ENCODE measurements at regions not wholly inside any gene's neighbourhood (a gene's known extent, or its start where the extent isn't known, plus 50 kb on each side); places are given as distances from the start of the nearest gene placed in this dataset.

DNA sequence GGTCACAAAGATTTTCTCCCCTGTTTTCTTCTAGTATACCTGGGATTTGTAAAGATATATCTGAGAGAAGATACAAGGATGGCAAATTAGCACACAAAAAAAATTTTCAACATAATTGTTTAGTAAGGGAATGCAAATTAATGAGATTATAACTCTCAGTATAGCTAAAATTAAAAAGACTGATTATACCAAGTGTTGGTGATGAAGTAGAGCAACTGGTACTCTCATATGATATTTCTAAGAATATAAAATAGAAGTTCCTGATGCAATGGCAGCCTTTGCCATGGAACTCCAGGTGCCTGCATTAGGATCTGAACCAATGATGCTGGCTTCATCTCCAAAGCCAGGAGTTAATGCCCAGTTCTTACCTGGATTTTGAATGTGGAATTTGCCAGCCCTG lies 51.4 kb upstream of the KIAA1217 start:
- no peaks in the 10 kb centered on the region for H3K27me3 ChIP-seq (ENCODE audit: control insufficient read depth, insufficient read depth, low read length)
- H3K4me1 ChIP-seq (ENCODE audit: control insufficient read depth, extremely low read depth, insufficient read depth, low read length): no peaks in the 10 kb centered on the region
- no peak overlapping the region for H3K4me2 ChIP-seq (ENCODE audit: extremely low read depth, insufficient read depth, low read length)

More for the DNA sequence above, 51.4 kb upstream of the KIAA1217 start:
- Histone ChIP-seq H3K79me2 (ENCODE audit: control insufficient read depth, insufficient read depth, low read length) (no peaks in the 10 kb centered on the region), H2AFZ (ENCODE audit: low read length) (no peak overlapping the region), H3K36me3 (ENCODE audit: control insufficient read depth, insufficient read depth, low read length) (no peaks in the 10 kb centered on the region), H3K4me3 (replicated peaks in 1 of 4; ENCODE audit: control extremely low read depth in 1 of 4, insufficient read depth in 1 of 4, low read depth in 3 of 4, low read length in 4 of 4) (no peak overlapping the region), H3K27ac (ENCODE audit: insufficient read depth, low read length) (no peak overlapping the region), H4K20me1 (ENCODE audit: control insufficient read depth, extremely low read depth, insufficient read depth, low read length) (no peaks in the 10 kb centered on the region), H3K9me3 (ENCODE audit: control insufficient read depth, insufficient read depth, low read depth, low read length) (no peaks in the 10 kb centered on the region), H3K9ac (ENCODE audit: insufficient read depth, low read length) (no peak overlapping the region)
- DNase-seq (ENCODE audit: low read depth in 2 of 2): no peak
- TF ChIP-seq, protein P1, sequence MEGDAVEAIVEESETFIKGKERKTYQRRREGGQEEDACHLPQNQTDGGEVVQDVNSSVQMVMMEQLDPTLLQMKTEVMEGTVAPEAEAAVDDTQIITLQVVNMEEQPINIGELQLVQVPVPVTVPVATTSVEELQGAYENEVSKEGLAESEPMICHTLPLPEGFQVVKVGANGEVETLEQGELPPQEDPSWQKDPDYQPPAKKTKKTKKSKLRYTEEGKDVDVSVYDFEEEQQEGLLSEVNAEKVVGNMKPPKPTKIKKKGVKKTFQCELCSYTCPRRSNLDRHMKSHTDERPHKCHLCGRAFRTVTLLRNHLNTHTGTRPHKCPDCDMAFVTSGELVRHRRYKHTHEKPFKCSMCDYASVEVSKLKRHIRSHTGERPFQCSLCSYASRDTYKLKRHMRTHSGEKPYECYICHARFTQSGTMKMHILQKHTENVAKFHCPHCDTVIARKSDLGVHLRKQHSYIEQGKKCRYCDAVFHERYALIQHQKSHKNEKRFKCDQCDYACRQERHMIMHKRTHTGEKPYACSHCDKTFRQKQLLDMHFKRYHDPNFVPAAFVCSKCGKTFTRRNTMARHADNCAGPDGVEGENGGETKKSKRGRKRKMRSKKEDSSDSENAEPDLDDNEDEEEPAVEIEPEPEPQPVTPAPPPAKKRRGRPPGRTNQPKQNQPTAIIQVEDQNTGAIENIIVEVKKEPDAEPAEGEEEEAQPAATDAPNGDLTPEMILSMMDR (conservative IDR thresholded peaks at IDR 0.05 in 1 of 2, IDR thresholded peaks at IDR 0.05 in 1 of 2; ENCODE audit: low read depth in 1 of 2, low read length in 2 of 2): no peak
- no peak for TF ChIP-seq EZH2 (IDR thresholded peaks at IDR 0.05; ENCODE audit: low read length, missing control alignments)
